ENCODE measurements at regions not wholly inside any gene's neighbourhood (a gene's known extent, or its start where the extent isn't known, plus 50 kb on each side); places are given as distances from the start of the nearest gene placed in this dataset.

GRCh38 chr7:9945857-9946256 lies 1027.8 kb upstream of the PHF14 start:
- intact Hi-C loops (cut with DNase I, micrococcal nuclease): no loop called here
- TF ChIP-seq, protein P1, sequence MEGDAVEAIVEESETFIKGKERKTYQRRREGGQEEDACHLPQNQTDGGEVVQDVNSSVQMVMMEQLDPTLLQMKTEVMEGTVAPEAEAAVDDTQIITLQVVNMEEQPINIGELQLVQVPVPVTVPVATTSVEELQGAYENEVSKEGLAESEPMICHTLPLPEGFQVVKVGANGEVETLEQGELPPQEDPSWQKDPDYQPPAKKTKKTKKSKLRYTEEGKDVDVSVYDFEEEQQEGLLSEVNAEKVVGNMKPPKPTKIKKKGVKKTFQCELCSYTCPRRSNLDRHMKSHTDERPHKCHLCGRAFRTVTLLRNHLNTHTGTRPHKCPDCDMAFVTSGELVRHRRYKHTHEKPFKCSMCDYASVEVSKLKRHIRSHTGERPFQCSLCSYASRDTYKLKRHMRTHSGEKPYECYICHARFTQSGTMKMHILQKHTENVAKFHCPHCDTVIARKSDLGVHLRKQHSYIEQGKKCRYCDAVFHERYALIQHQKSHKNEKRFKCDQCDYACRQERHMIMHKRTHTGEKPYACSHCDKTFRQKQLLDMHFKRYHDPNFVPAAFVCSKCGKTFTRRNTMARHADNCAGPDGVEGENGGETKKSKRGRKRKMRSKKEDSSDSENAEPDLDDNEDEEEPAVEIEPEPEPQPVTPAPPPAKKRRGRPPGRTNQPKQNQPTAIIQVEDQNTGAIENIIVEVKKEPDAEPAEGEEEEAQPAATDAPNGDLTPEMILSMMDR (IDR thresholded peaks at IDR 0.05): no peak
- no peak overlapping the region for H3K4me3 ChIP-seq
- H3K36me3 ChIP-seq (ENCODE audit: low read depth): no peaks in the 10 kb centered on the region
- DNase-seq (no peak), ATAC-seq (no peak)
- H3K4me1 ChIP-seq (ENCODE audit: low read depth): no peaks in the 10 kb centered on the region
- peaks cover 23% of the 10 kb centered on the region for H3K9me3 ChIP-seq

DNA sequence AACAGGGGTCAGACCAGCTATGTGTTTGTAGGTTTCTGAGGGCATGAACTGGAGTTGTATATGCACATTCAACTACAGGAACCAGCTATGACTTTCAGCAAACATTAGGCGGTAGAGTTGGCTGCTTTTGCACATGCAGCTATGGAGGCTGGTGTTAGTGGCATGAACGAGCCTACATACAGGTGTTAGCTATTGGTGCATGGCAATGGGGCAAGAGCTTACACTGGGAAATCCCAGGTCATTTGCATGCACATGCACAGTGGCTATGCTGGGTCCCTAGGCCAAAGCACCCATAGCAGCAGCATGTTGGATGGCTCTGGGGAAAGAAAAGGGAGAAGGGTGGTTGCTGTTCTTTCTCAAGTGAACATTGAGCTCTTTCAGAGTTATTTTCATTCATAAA lies 1018.5 kb upstream of the PHF14 start:
- Histone ChIP-seq H3K4me1 (ENCODE audit: low read depth) (no peaks in the 10 kb centered on the region), H3K36me3 (ENCODE audit: low read depth) (no peaks in the 10 kb centered on the region), H3K4me3 (no peak overlapping the region), H3K9me3 (peaks cover 43% of the 10 kb centered on the region)
- TF ChIP-seq, protein P1 (IDR thresholded peaks at IDR 0.05): no peak
- DNase-seq (no peak), ATAC-seq (no peak)
- intact Hi-C loops (cut with DNase I, micrococcal nuclease): no loop called here

DNA sequence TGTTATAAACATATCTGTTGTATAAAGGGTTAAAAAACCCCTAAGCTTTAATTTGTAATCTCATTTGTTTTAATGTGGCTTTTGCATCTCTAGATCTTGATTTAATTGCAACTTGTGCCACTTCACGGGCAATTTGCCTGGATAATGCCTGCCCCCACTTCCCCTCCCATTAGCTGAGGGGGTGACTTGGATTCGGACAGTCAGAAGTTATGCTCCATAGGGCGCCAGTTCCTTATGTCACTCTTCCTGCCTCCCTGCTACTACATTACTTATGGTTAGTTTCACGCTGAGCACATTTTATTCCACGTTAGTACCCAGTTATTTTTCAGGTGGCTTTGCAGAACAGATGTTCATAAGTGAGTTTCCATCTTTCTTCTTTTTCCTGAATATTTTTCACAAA lies 1015.2 kb upstream of the PHF14 start:
- intact Hi-C loops (cut with DNase I, micrococcal nuclease): no loop called here
- peaks cover 69% of the 10 kb centered on the region for H3K9me3 ChIP-seq
- H3K4me3 ChIP-seq: no peak overlapping the region
- TF ChIP-seq, protein P1 (IDR thresholded peaks at IDR 0.05): no peak
- DNase-seq (no peak), ATAC-seq (no peak)
- no peaks in the 10 kb centered on the region for H3K4me1 ChIP-seq (ENCODE audit: low read depth)
- no peaks in the 10 kb centered on the region for H3K36me3 ChIP-seq (ENCODE audit: low read depth)

DNA sequence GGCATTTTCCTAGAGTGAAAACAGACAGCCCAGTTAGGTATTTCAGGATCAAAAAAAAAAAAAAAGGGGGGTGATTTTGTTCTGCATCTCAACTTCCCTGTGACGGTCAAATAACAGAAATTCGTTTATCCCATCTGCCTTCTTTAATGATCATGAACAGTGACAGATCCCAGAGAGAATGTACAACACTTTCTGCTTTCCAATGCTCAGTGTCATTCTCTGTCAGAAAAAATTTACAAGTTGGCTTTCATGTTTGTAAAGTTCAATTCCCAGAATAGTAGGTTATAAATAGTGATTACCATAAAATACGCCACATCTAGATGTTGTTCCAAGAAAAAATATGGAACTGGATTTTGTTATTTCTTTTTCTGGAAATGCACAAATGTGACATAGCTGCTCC lies 1013.2 kb upstream of the PHF14 start:
- H3K36me3 ChIP-seq (ENCODE audit: low read depth): no peaks in the 10 kb centered on the region
- DNase-seq: no peak
- TF ChIP-seq, protein P1 (IDR thresholded peaks at IDR 0.05): no peak
- H3K9me3 ChIP-seq: peaks cover 58% of the 10 kb centered on the region
- no peak for ATAC-seq
- intact Hi-C loops (cut with DNase I, micrococcal nuclease): no loop called here
- H3K4me3 ChIP-seq: no peak overlapping the region
- H3K4me1 ChIP-seq (ENCODE audit: low read depth): no peaks in the 10 kb centered on the region

- DNase-seq (no peak), ATAC-seq (no peak)
- Histone ChIP-seq H3K9me3 (peaks cover 52% of the 10 kb centered on the region), H3K4me1 (ENCODE audit: low read depth) (no peaks in the 10 kb centered on the region), H3K36me3 (ENCODE audit: low read depth) (no peaks in the 10 kb centered on the region), H3K4me3 (no peak overlapping the region)
- intact Hi-C loops (cut with DNase I, micrococcal nuclease): no loop called here
- TF ChIP-seq, protein P1 (IDR thresholded peaks at IDR 0.05): no peak
Observed at GRCh38 chr7:9961161-9961922, 1012.3 kb upstream of the PHF14 start.
